HEK293 (cell line): ENCODE measurements at regions not wholly inside any gene's neighbourhood (a gene's known extent, or its start where the extent isn't known, plus 50 kb on each side); places are given as distances from the start of the nearest gene placed in this dataset.
A peak's percentile ranks its signal among the peaks of the same experiment; 100 is the strongest.

Experiments used
- CTCF ChIA-PET: fragments of 350-600 bp; formaldehyde crosslinking; extraction: SDS; loops from one replicate; lab custom pipeline; 2021; ENCODE audit warnings: antibody characterized with exemption; lab: Yijun Ruan, JAX
- POLR2A ChIA-PET: fragments of 300-600 bp; formaldehyde crosslinking; extraction: SDS; loops from one replicate; lab custom pipeline; 2020; ENCODE audit warnings: antibody characterized with exemption, inconsistent platforms; lab: Yijun Ruan, JAX
- H3K27ac ChIP-seq: fragments of 200-500 bp; sonication (Bioruptor generic); 2 replicates; pipeline ENCODE4 v1.5.1; 2014; ENCODE audit warnings: low read depth, low read length, control low read depth, inconsistent platforms; ENCODE audit errors: extremely low read depth
- H3K36me3 ChIP-seq, 2 experiments: fragments of 200-500 bp in 1 of 2; sonication (Bioruptor generic) in 1 of 2; 1 replicate in 1 of 2; 2 replicates in 1 of 2; pipeline ENCODE4 v1.5.1; 2014 to 2017; ENCODE audit warnings: inconsistent platforms in 2 of 2, low read length in 2 of 2; ENCODE audit not compliant: control insufficient read depth in 2 of 2, insufficient read depth in 1 of 2
- H3K4me1 ChIP-seq: fragments of 200-500 bp; sonication (Bioruptor generic); 2 replicates; pipeline ENCODE4 v1.5.1; 2014; ENCODE audit warnings: mild to moderate bottlenecking, low read length, inconsistent platforms; ENCODE audit not compliant: control insufficient read depth, insufficient read depth
- H3K4me3 ChIP-seq: 2 replicates; pipeline ENCODE4 v1.5.1; 2011; ENCODE audit warnings: low read depth, mild to moderate bottlenecking, control low read depth, low read length, moderate library complexity
- H3K9me3 ChIP-seq: fragments of 200-500 bp; sonication (Bioruptor generic); 2 replicates; pipeline ENCODE4 v1.5.1; 2014; ENCODE audit warnings: low read depth, low read length, inconsistent platforms; ENCODE audit not compliant: control insufficient read depth, insufficient read depth
- HIC1 ChIP-seq: fragments of 450-650 bp; formaldehyde crosslinking; IDR thresholded peaks from 2 replicates; pipeline ENCODE4 v1.5.1; 2016; ENCODE audit warnings: missing biosample characterization, missing genetic modification characterization
- KLF7 ChIP-seq: fragments of 450-650 bp; formaldehyde crosslinking; IDR thresholded peaks from 2 replicates; pipeline ENCODE4 v1.5.1; 2016; ENCODE audit warnings: missing biosample characterization, missing genetic modification characterization, borderline replicate concordance
- MZF1 ChIP-seq: fragments of 450-650 bp; formaldehyde crosslinking; IDR thresholded peaks from 2 replicates; pipeline ENCODE4 v1.5.1; 2017; ENCODE audit warnings: missing biosample characterization, missing genetic modification characterization, borderline replicate concordance
- PRDM4 ChIP-seq: fragments of 450-650 bp; formaldehyde crosslinking; IDR thresholded peaks from 2 replicates; pipeline ENCODE4 v1.5.1; 2017; ENCODE audit warnings: missing biosample characterization, missing genetic modification characterization
- SALL2 ChIP-seq: fragments of 450-650 bp; formaldehyde crosslinking; IDR thresholded peaks from 2 replicates; pipeline ENCODE4 v1.5.0; 2017; ENCODE audit warnings: missing biosample characterization, mild to moderate bottlenecking, missing genetic modification characterization, borderline replicate concordance
- SCRT1 ChIP-seq: fragments of 450-650 bp; formaldehyde crosslinking; IDR thresholded peaks from 2 replicates; pipeline ENCODE4 v1.5.1; 2016; ENCODE audit warnings: missing biosample characterization, missing genetic modification characterization, borderline replicate concordance
- SP7 ChIP-seq: fragments of 450-650 bp; formaldehyde crosslinking; IDR thresholded peaks from 2 replicates; pipeline ENCODE4 v1.5.1; 2016; ENCODE audit warnings: missing biosample characterization, missing genetic modification characterization
- YY1 ChIP-seq: fragments of 450-650 bp; formaldehyde crosslinking; IDR thresholded peaks from 2 replicates; pipeline ENCODE4 v1.5.1; 2018; ENCODE audit warnings: missing biosample characterization, missing genetic modification characterization
- ZBTB44 ChIP-seq: fragments of 450-650 bp; IDR thresholded peaks from 2 replicates; pipeline ENCODE4 v1.5.1; 2018; ENCODE audit warnings: missing biosample characterization, mild to moderate bottlenecking, missing genetic modification characterization
- ZFHX2 ChIP-seq: fragments of 450-650 bp; formaldehyde crosslinking; conservative IDR thresholded peaks from 2 replicates; pipeline ENCODE4 v1.5.1; 2016; ENCODE audit warnings: missing biosample characterization, missing genetic modification characterization
- ZFP37 ChIP-seq: fragments of 450-650 bp; formaldehyde crosslinking; IDR thresholded peaks from 2 replicates; pipeline ENCODE4 v1.5.1; 2016; ENCODE audit warnings: missing biosample characterization, missing genetic modification characterization
- ZNF133 ChIP-seq: fragments of 450-650 bp; formaldehyde crosslinking; IDR thresholded peaks from 2 replicates; pipeline ENCODE4 v1.5.1; 2016; ENCODE audit warnings: missing biosample characterization, missing genetic modification characterization
- ZNF140 ChIP-seq: fragments of 450-650 bp; formaldehyde crosslinking; IDR thresholded peaks from 2 replicates; pipeline ENCODE4 v1.5.1; 2016; ENCODE audit warnings: missing biosample characterization, missing genetic modification characterization
- ZNF175 ChIP-seq: fragments of 450-650 bp; formaldehyde crosslinking; IDR thresholded peaks from 2 replicates; pipeline ENCODE4 v1.5.1; 2016; ENCODE audit warnings: missing biosample characterization, missing genetic modification characterization
- ZNF19 ChIP-seq: fragments of 450-650 bp; formaldehyde crosslinking; IDR thresholded peaks from 2 replicates; pipeline ENCODE4; 2016; ENCODE audit warnings: missing biosample characterization, missing genetic modification characterization, low read depth
- ZNF239 ChIP-seq: fragments of 450-650 bp; formaldehyde crosslinking; IDR thresholded peaks from 2 replicates; pipeline ENCODE4 v1.5.1; 2016; ENCODE audit warnings: missing biosample characterization, missing genetic modification characterization
- ZNF362 ChIP-seq: fragments of 450-650 bp; formaldehyde crosslinking; IDR thresholded peaks from 2 replicates; pipeline ENCODE4 v1.5.1; 2016; ENCODE audit warnings: missing biosample characterization, missing genetic modification characterization
- ZNF510 ChIP-seq: fragments of 450-650 bp; formaldehyde crosslinking; IDR thresholded peaks from 2 replicates; pipeline ENCODE4 v1.5.1; 2018; ENCODE audit warnings: mild to moderate bottlenecking, missing genetic modification characterization, missing biosample characterization; ENCODE audit not compliant: insufficient replicate concordance
- ZNF521 ChIP-seq: fragments of 450-650 bp; formaldehyde crosslinking; IDR thresholded peaks from 2 replicates; pipeline ENCODE4 v1.5.1; 2017; ENCODE audit warnings: missing biosample characterization, mild to moderate bottlenecking, missing genetic modification characterization
- ZNF548 ChIP-seq: fragments of 450-650 bp; formaldehyde crosslinking; IDR thresholded peaks from 2 replicates; pipeline ENCODE4 v1.5.1; 2016; ENCODE audit warnings: missing biosample characterization, missing genetic modification characterization
- ZNF580 ChIP-seq: fragments of 450-650 bp; formaldehyde crosslinking; IDR thresholded peaks from 2 replicates; pipeline ENCODE4 v1.5.1; 2016; ENCODE audit warnings: missing biosample characterization, missing genetic modification characterization
- ZNF585B ChIP-seq: fragments of 450-650 bp; formaldehyde crosslinking; IDR thresholded peaks from 2 replicates; pipeline ENCODE4 v1.5.1; 2016; ENCODE audit warnings: missing biosample characterization, missing genetic modification characterization
- ZNF596 ChIP-seq: fragments of 450-650 bp; IDR thresholded peaks from 2 replicates; pipeline ENCODE4 v1.5.0; 2018; ENCODE audit warnings: missing biosample characterization, mild to moderate bottlenecking, missing genetic modification characterization, moderate library complexity
- ZNF610 ChIP-seq: fragments of 450-650 bp; formaldehyde crosslinking; IDR thresholded peaks from 2 replicates; pipeline ENCODE4 v1.5.1; 2016; ENCODE audit warnings: missing biosample characterization, missing genetic modification characterization, borderline replicate concordance
- ZSCAN4 ChIP-seq: fragments of 450-650 bp; formaldehyde crosslinking; IDR thresholded peaks from 2 replicates; pipeline ENCODE4 v1.5.1; 2017; ENCODE audit warnings: missing biosample characterization, missing genetic modification characterization

GRCh38 chr12:40581889-40582288 lies 110.3 kb upstream of the CNTN1 start:
- TF ChIP-seq ZNF585B (tag by site-specific recombination) (peak; percentile 91), ZNF548 (no peak)
- H3K4me3 ChIP-seq: no peak overlapping the region
- CTCF ChIA-PET: no interaction called here

GRCh38 chr12:40583743-40584142 lies 108.5 kb upstream of the CNTN1 start:
- H3K36me3 ChIP-seq: no peaks in the 10 kb centered on the region
- H3K27ac ChIP-seq: no peak overlapping the region
- H3K9me3 ChIP-seq: no peaks in the 10 kb centered on the region
- H3K4me3 ChIP-seq: no peak overlapping the region
- no peak for TF ChIP-seq SP7
- TF ChIP-seq ZNF521 (tag by site-specific recombination): no peak
- TF ChIP-seq ZNF610 (tag by site-specific recombination): no peak
- TF ChIP-seq ZNF580 (tag by site-specific recombination): no peak
- TF ChIP-seq MZF1 (tag by site-specific recombination): no peak
- TF ChIP-seq ZSCAN4 (tag by site-specific recombination): no peak
- no peak for TF ChIP-seq ZNF140
- no peak for TF ChIP-seq PRDM4 (tag by site-specific recombination)
- TF ChIP-seq SALL2 (tag by site-specific recombination): no peak
- TF ChIP-seq ZNF362 (tag by site-specific recombination): no peak
- no peak for TF ChIP-seq ZNF239 (tag by site-specific recombination)
- no peak for TF ChIP-seq ZBTB44
- no peak for TF ChIP-seq ZNF510 (tag by site-specific recombination)
- no peak for TF ChIP-seq KLF7 (tag by site-specific recombination)
- TF ChIP-seq, all 188 proteins: peak for 0
- CTCF ChIA-PET: no interaction called here
- H3K4me1 ChIP-seq: no peaks in the 10 kb centered on the region
- POLR2A ChIA-PET: no interaction called here

More at GRCh38 chr12:40581889-40582288, 110.3 kb upstream of the CNTN1 start:
- H3K27ac ChIP-seq: no peak overlapping the region
- H3K9me3 ChIP-seq: no peaks in the 10 kb centered on the region
- H3K4me1 ChIP-seq: no peaks in the 10 kb centered on the region
- POLR2A ChIA-PET: no interaction called here
- H3K36me3 ChIP-seq: no peaks in the 10 kb centered on the region

- no peak overlapping the region for H3K27ac ChIP-seq
- no peak for TF ChIP-seq ZNF133 (tag by site-specific recombination)
- no peak for TF ChIP-seq YY1 (tag by site-specific recombination)
- no peak for TF ChIP-seq ZFP37
- TF ChIP-seq SCRT1 (tag by site-specific recombination): no peak
- no peak for TF ChIP-seq ZNF596 (tag by site-specific recombination)
- TF ChIP-seq ZFHX2 (tag by site-specific recombination): no peak
- no peak for TF ChIP-seq HIC1
- no peak for TF ChIP-seq ZNF175 (tag by site-specific recombination)
- no peak for TF ChIP-seq ZNF19 (tag by site-specific recombination)
These were observed 107.5 kb upstream of the CNTN1 start for GRCh38 chr12:40584763-40585162.

More at GRCh38 chr12:40584763-40585162, 107.5 kb upstream of the CNTN1 start:
- POLR2A ChIA-PET: no interaction called here
- CTCF ChIA-PET: no interaction called here
- Histone ChIP-seq H3K36me3 (no peaks in the 10 kb centered on the region), H3K4me1 (no peaks in the 10 kb centered on the region), H3K4me3 (no peak overlapping the region), H3K9me3 (no peaks in the 10 kb centered on the region)
